B cell (primary cell): ENCODE measurements at regions not wholly inside any gene's neighbourhood (a gene's known extent, or its start where the extent isn't known, plus 50 kb on each side); places are given as distances from the start of the nearest gene placed in this dataset.

ENCODE experiments used
- EZH2 ChIP-seq: IDR thresholded peaks from 2 replicates; pipeline ENCODE4 v1.6.1; 2012; ENCODE audit warnings: borderline replicate concordance, low read depth, mild to moderate bottlenecking, moderate library complexity, low read length; ENCODE audit not compliant: insufficient read depth, poor library complexity, severe bottlenecking
- TF ChIP-seq, protein P1 (sequence below): fragments of 200-600 bp; IDR thresholded peaks from one replicate; pipeline ENCODE4 v1.8.0; 2022; ENCODE audit warnings: antibody characterized with exemption, mild to moderate bottlenecking

- TF ChIP-seq, protein P1, sequence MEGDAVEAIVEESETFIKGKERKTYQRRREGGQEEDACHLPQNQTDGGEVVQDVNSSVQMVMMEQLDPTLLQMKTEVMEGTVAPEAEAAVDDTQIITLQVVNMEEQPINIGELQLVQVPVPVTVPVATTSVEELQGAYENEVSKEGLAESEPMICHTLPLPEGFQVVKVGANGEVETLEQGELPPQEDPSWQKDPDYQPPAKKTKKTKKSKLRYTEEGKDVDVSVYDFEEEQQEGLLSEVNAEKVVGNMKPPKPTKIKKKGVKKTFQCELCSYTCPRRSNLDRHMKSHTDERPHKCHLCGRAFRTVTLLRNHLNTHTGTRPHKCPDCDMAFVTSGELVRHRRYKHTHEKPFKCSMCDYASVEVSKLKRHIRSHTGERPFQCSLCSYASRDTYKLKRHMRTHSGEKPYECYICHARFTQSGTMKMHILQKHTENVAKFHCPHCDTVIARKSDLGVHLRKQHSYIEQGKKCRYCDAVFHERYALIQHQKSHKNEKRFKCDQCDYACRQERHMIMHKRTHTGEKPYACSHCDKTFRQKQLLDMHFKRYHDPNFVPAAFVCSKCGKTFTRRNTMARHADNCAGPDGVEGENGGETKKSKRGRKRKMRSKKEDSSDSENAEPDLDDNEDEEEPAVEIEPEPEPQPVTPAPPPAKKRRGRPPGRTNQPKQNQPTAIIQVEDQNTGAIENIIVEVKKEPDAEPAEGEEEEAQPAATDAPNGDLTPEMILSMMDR = no peak
- TF ChIP-seq EZH2 = no peak
Observed at GRCh38 chr6:158914923-158915322, 85.1 kb downstream of the RSPH3 start.
